ENCODE measurements at regions not wholly inside any gene's neighbourhood (a gene's known extent, or its start where the extent isn't known, plus 50 kb on each side); places are given as distances from the start of the nearest gene placed in this dataset.

DNA sequence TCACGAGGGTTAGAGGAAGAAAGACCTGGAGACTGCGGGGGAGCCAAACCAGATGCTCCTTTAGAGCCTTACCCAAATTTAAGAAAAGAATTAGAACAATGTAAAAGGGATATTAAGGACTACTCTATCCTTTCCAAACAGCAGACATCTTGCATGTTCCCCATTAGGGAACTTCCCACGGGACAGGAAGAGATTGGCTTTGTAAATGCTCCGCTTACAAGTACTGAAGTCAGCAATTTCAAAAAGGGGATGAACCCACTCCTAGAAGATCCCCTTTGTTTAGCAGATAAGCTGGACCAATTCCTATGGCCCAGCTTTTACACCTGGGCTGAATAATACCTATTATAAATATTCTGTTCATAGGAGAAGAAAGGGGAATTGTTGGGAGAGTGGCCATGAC is 74.2 kb downstream of the APOBEC1 start:
- TF ChIP-seq CTCF (IDR thresholded peaks at IDR 0.05) (no peak), POLR2A (IDR thresholded peaks at IDR 0.05) (no peak), EP300 (IDR thresholded peaks at IDR 0.05) (no peak)

All from stomach (tissue), 4 donors.